Renal pelvis (tissue), 1 donor: ENCODE measurements at regions not wholly inside any gene's neighbourhood (a gene's known extent, or its start where the extent isn't known, plus 50 kb on each side); places are given as distances from the start of the nearest gene placed in this dataset.

Experiments
- DNase-seq: peaks from one replicate; pipeline ENCODE4 v3.0.0-alpha.2; 2013

DNA sequence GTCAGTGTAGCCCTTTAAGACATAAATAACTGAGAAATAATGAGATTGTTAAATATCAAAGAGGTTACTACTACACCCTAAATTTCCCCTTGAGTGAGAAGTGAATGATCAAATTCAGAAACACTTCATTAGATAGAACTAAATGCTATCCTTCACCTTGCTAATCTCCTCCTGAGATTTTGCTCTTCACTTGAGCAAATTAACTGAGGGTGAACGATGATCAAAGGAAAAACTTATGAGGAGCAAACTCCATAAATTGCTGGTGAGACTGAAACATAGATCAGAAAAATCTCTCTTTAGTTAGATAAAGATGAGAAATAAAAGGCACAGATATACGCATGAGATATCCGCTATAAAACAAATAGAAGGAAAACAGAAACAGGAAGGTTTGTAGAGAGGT, 63.1 kb upstream of the TANC1 start:
- no peak for DNase-seq

DNA sequence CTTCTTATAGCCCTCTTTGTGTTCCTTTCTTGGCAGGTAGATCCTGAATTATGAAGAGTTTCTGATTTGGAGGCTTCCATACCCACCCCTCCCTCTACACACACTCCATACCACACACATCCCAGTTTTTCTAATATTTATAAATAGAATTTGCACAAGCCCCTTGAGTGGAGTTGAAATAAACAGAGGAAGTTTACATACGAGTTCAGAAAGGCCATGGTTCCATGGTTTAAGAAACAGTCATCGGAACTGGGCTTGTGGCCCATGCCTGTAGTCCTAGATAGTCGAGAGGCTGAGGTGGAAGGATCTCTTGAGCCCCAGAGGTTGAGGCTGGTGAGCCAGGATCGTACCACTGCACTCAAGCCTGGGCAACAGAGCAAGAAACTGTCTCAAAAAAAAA, 62.7 kb upstream of the TANC1 start:
- no peak for DNase-seq

DNA sequence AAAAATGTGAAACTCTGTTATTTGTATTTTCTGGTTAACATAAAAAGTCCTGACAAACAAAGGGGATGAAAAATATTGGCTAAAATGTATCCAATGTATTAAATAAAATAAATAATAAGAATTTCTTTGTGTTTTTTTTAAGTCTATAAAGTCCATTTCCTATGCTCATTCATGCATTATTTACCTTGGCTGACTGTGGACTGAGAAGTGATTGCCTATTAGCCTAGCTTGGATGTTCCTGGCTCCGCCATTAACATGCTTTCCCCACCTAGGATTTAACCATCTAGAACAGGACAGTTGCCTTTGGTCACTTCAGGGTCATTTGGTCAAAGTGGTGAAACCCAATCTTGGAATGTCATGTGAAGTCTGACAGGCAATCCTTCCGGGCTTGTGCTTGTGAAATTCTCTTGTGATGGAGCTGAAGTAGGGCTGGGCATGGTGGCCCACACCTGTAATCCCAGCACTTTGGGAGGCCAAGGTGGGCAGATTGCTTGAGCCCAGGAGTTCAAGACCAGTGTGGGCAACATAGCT, 60.4 kb upstream of the TANC1 start:
- no peak for DNase-seq

DNA sequence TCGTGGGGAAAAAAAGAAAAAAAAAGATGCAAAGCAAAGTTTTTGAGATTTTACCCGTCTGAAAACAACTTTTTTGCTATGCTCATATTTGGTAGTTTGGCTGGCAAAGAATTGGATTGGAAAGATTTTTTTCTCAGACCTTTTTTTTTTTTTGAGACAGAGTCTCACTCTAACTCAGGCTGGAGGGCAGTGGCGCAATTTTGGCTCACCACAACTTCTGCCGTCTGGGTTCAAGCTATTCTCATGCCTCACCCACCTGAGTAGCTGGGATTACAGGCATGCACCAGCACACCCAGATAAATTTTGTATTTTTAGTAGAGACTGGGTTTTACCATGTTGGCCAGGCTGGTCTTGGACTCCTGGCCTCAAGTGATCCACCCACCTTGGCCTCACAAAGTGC, 56.3 kb upstream of the TANC1 start:
- no peak for DNase-seq

DNA sequence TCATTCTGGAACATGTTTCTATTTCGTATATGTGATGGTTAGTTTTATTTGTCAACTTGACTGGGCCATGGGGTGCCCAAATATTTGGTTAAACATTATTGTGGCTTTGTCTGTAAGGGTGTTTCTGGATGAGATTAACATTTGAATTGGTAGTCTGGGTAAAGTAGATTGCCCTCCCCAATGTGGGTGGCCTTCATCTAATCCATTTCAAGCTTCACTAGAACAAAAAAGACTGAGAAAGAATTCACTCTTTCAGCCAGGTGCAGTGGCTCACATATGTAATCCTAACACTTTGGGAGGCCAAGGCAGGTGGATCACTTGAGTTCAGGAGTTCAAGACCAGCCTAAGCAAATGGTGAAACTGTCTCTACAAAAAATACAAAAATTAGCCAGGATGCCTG, 55.7 kb upstream of the TANC1 start:
- DNase-seq = no peak

DNA sequence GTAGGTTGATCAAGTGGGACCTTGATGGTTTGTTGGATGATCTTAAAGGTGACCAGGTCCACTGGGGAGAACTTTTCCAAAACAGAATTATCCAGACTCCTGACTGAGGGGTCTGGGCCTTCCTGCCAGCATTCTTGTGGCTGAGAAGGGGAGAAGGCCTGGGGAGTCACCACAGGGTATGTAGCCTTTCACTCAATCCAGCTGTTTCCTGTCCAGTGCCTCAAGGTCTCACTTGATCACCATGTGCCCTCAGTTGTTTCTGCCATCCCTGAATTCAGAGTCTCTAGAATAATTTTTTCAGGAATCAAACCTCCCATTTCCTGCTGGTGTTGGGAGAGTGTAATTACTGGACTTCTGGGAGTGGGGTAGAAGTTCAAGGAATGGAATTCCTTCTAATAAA, 54.4 kb upstream of the TANC1 start:
- DNase-seq = no peak

DNA sequence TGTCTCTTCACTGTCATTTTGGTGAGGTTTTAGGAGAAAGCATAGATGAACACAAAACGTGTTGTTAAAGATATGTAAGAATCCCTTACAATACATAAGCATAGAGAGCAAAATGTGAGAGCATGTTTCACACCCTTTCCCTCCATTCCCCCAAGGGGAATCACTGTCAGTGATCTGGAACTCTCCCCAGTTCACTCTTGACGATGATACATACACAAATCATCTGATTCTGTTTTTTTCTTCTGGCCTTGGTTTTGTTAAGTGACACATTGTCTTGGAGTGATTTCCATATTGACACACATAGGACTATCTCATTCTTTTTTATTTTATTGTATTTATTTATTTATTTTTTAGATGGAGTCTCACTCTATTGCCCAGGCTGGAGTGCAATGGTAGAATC, 53.7 kb upstream of the TANC1 start:
- no peak for DNase-seq

DNA sequence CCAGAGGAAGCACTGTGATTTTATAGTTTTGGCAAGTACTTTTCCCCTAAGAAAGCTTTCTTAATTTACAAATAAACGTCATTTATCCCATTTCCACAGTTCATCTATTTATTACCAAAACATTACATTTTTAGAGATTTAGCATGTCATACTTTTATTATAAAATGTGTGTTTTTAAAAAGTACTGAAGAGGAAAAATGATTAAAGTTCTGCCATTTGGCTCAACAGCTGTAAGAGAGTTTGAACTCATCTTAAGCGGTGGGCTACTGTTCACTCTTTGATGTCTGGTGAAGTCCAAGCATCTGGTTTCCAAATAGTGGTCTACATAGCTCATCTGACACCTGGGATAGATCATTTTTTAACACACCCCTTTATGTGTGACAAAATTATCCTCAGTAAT, 51.3 kb upstream of the TANC1 start:
- DNase-seq = peak; percentile 62

DNA sequence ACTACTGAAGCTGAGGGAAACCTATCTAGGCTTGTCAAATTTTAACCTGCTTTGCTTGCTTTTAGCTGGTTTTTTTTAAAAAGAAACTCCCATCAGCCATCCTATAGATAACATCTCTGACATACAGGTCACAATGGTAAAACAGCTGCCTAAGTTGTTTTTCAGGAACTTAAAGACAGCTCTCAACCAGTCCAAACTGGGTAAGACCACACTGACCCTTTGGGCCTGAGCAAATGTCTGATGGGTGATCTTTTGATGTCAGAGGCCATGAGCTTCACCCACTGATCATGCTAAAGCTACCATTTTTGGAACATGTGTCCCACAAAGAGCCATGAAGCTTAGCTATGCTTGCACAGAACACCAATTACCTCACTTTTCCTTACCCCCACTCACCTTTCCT, 50.0 kb upstream of the TANC1 start:
- DNase-seq = no peak
